ENCODE measurements at regions not wholly inside any gene's neighbourhood (a gene's known extent, or its start where the extent isn't known, plus 50 kb on each side); places are given as distances from the start of the nearest gene placed in this dataset.

DNA sequence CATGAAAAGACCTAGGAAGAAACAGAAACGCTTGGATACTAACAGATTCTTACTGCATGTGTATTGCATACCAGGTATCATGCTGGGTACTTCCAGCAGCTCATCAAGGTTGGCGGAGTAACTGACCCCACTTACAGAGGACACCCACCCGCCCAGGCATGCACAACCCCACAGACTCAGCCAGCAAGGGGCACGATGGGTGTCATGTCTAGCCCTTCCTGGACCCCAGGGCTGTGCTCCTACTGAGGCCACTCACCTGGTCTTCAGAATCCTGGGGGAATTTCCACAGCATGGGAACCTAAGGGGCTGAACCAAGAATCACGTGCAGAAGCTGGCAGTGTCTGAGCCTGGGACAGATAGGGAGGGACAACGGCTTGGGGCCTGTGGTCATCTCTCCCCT, 134.1 kb upstream of the ZNF32 start:
- peaks cover 24% of the 10 kb centered on the region for H3K4me1 Mint-ChIP-seq (ENCODE audit: low read depth)
- H3K36me3 Mint-ChIP-seq (ENCODE audit: insufficient read depth) = no peaks in the 10 kb centered on the region
- no peaks in the 10 kb centered on the region for H3K9me3 Mint-ChIP-seq
- ATAC-seq (no peak), DNase-seq (no peak)
- H3K27me3 Mint-ChIP-seq (ENCODE audit: low read depth) = no peaks in the 10 kb centered on the region
- H3K4me3 Mint-ChIP-seq = no peak overlapping the region

- H3K36me3 Mint-ChIP-seq (ENCODE audit: insufficient read depth) = no peaks in the 10 kb centered on the region
- ATAC-seq = peak; percentile 91 to 93
- no peak for DNase-seq
- H3K9me3 Mint-ChIP-seq = no peaks in the 10 kb centered on the region
- H3K27me3 Mint-ChIP-seq (ENCODE audit: low read depth) = no peaks in the 10 kb centered on the region
- H3K4me3 Mint-ChIP-seq = no peak overlapping the region
- H3K4me1 Mint-ChIP-seq (ENCODE audit: low read depth) = peaks cover 24% of the 10 kb centered on the region
Observed at GRCh38 chr10:43781480-43782361, 133.0 kb upstream of the ZNF32 start.

DNA sequence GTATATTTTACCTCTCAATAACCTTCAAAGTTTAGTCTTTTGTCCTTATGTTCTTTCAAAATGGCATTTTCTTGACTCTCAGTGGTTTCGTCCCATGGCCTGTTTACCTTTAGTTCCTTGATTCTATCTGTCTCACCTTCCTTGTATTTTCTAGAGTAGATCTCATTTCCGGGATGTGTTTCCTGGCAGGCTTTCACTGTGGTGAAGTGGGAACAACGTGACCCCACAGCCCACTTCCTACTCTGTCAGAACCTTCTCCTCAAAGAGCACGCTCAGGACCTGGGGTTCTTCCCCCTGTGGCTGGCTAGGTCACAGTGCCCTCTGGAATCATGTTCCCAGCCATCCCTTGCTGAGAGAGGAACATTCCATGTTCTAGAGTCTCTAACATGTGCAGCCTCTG, 129.9 kb upstream of the ZNF32 start:
- Mint-ChIP-seq H3K4me1 (ENCODE audit: low read depth) (peaks cover 24% of the 10 kb centered on the region), H3K9me3 (no peaks in the 10 kb centered on the region), H3K27me3 (ENCODE audit: low read depth) (peaks cover 8% of the 10 kb centered on the region), H3K4me3 (no peak overlapping the region), H3K36me3 (ENCODE audit: insufficient read depth) (no peaks in the 10 kb centered on the region)
- DNase-seq = no peak
- ATAC-seq = no peak

- Mint-ChIP-seq H3K36me3 (ENCODE audit: insufficient read depth) (no peaks in the 10 kb centered on the region), H3K4me3 (no peak overlapping the region), H3K27me3 (ENCODE audit: low read depth) (peaks cover 10% of the 10 kb centered on the region), H3K4me1 (ENCODE audit: low read depth) (peaks cover 10% of the 10 kb centered on the region), H3K9me3 (peaks cover 7% of the 10 kb centered on the region)
- ATAC-seq (no peak), DNase-seq (no peak)
Observed at GRCh38 chr10:43775384-43775783, 126.7 kb upstream of the ZNF32 start.

GRCh38 chr10:43774234-43774769, 125.6 kb upstream of the ZNF32 start:
- Mint-ChIP-seq H3K9me3 (peaks cover 7% of the 10 kb centered on the region), H3K4me3 (no peak overlapping the region), H3K27me3 (ENCODE audit: low read depth) (peaks cover 10% of the 10 kb centered on the region), H3K36me3 (ENCODE audit: insufficient read depth) (no peaks in the 10 kb centered on the region), H3K4me1 (ENCODE audit: low read depth) (peaks cover 10% of the 10 kb centered on the region)
- DNase-seq (no peak), ATAC-seq (no peak)

- Mint-ChIP-seq H3K27me3 (ENCODE audit: low read depth) (peaks cover 10% of the 10 kb centered on the region), H3K4me3 (no peak overlapping the region), H3K9me3 (peaks cover 8% of the 10 kb centered on the region), H3K36me3 (ENCODE audit: insufficient read depth) (no peaks in the 10 kb centered on the region), H3K4me1 (ENCODE audit: low read depth) (peaks cover 5% of the 10 kb centered on the region)
- no peak for DNase-seq
- ATAC-seq = no peak
Observed at GRCh38 chr10:43773736-43774135, 125.1 kb upstream of the ZNF32 start.

DNA sequence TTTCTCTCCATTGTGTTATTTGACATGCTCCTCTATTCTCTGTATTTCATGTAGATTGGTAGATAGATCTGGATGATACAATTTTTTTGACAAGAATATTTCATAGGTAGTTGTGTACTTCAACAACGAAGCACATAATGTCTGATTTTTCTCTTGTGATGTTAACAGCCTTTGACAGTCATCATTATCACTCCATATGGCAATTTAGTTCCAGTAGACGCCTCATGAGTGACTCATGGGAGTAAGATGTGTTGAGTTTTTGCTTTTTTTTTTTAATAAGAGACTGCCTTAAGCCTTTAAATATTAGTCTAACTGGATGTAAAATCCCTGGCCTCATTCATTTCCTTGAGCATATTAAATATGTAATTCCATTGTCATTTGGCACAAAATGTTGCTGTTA, 123.5 kb upstream of the ZNF32 start:
- H3K4me1 Mint-ChIP-seq (ENCODE audit: low read depth) = no peaks in the 10 kb centered on the region
- DNase-seq = no peak
- peaks cover 10% of the 10 kb centered on the region for H3K27me3 Mint-ChIP-seq (ENCODE audit: low read depth)
- H3K36me3 Mint-ChIP-seq (ENCODE audit: insufficient read depth) = no peaks in the 10 kb centered on the region
- H3K4me3 Mint-ChIP-seq = no peak overlapping the region
- no peak for ATAC-seq
- peaks cover 17% of the 10 kb centered on the region for H3K9me3 Mint-ChIP-seq

DNA sequence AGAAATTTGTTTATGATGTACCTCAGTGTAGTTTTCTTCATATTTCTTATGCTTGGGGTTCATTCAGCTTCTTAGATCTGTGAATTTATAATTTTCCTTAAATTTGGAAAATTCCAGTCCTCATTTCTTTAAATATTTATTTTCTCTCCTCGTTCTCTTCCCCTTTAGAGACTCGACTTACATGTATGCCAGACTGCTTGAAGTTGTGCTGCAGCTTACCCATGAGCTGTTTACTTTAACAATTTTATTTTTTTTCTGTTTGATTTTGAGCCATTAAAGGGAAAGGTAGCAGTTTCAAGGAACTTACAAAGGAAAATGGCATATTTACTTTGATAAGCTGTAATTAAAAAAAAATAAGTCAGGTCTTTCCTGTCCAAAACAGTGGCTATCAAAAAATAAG, 123.0 kb upstream of the ZNF32 start:
- no peaks in the 10 kb centered on the region for H3K4me1 Mint-ChIP-seq (ENCODE audit: low read depth)
- DNase-seq (no peak), ATAC-seq (no peak)
- no peak overlapping the region for H3K4me3 Mint-ChIP-seq
- H3K9me3 Mint-ChIP-seq = peaks cover 22% of the 10 kb centered on the region
- H3K27me3 Mint-ChIP-seq (ENCODE audit: low read depth) = peaks cover 10% of the 10 kb centered on the region
- H3K36me3 Mint-ChIP-seq (ENCODE audit: insufficient read depth) = no peaks in the 10 kb centered on the region

GRCh38 chr10:43765516-43765915, 116.8 kb upstream of the ZNF32 start:
- ATAC-seq = no peak
- Mint-ChIP-seq H3K4me3 (no peak overlapping the region), H3K9me3 (peaks cover 15% of the 10 kb centered on the region), H3K36me3 (ENCODE audit: insufficient read depth) (no peaks in the 10 kb centered on the region), H3K4me1 (ENCODE audit: low read depth) (no peaks in the 10 kb centered on the region), H3K27me3 (ENCODE audit: low read depth) (no peaks in the 10 kb centered on the region)
- no peak for DNase-seq

- ATAC-seq (no peak), DNase-seq (no peak)
- Mint-ChIP-seq H3K4me3 (no peak overlapping the region), H3K36me3 (ENCODE audit: insufficient read depth) (no peaks in the 10 kb centered on the region), H3K4me1 (ENCODE audit: low read depth) (no peaks in the 10 kb centered on the region), H3K27me3 (ENCODE audit: low read depth) (no peaks in the 10 kb centered on the region), H3K9me3 (peaks cover 15% of the 10 kb centered on the region)
Observed at GRCh38 chr10:43763846-43764245, 115.2 kb upstream of the ZNF32 start.

- no peak overlapping the region for H3K4me3 Mint-ChIP-seq
- no peak for ATAC-seq
- H3K36me3 Mint-ChIP-seq (ENCODE audit: insufficient read depth) = no peaks in the 10 kb centered on the region
- no peak for DNase-seq
- no peaks in the 10 kb centered on the region for H3K27me3 Mint-ChIP-seq (ENCODE audit: low read depth)
- H3K9me3 Mint-ChIP-seq = no peaks in the 10 kb centered on the region
- no peaks in the 10 kb centered on the region for H3K4me1 Mint-ChIP-seq (ENCODE audit: low read depth)
Observed at GRCh38 chr10:43760514-43760913, 111.8 kb upstream of the ZNF32 start.

DNA sequence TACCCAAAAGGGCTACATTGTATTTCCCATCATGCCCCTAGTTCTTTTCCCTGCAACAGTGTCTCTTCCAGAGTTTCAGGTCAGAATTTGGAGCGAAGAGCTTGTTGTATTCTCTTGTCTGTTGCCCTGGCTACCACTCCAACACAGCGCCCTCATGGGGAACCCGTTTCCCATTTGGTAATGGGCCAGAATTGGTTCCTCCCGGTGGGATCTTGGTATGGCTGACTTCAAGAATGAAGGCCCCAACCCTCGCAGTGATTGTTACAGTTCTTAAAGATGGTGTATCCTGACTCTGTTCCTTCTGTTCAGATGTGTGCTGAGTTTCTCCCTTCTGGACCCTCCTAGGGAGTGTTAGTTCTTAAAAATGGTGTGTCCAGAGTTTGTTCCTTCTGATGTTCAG, 110.5 kb upstream of the ZNF32 start:
- H3K9me3 Mint-ChIP-seq = no peaks in the 10 kb centered on the region
- H3K4me3 Mint-ChIP-seq = no peak overlapping the region
- H3K27me3 Mint-ChIP-seq (ENCODE audit: low read depth) = no peaks in the 10 kb centered on the region
- DNase-seq (no peak), ATAC-seq (no peak)
- H3K36me3 Mint-ChIP-seq (ENCODE audit: insufficient read depth) = no peaks in the 10 kb centered on the region
- no peaks in the 10 kb centered on the region for H3K4me1 Mint-ChIP-seq (ENCODE audit: low read depth)

GRCh38 chr10:43756341-43756740, 107.7 kb upstream of the ZNF32 start:
- no peak for ATAC-seq
- Mint-ChIP-seq H3K36me3 (ENCODE audit: insufficient read depth) (no peaks in the 10 kb centered on the region), H3K4me1 (ENCODE audit: low read depth) (no peaks in the 10 kb centered on the region), H3K27me3 (ENCODE audit: low read depth) (no peaks in the 10 kb centered on the region), H3K9me3 (no peaks in the 10 kb centered on the region), H3K4me3 (no peak overlapping the region)
- no peak for DNase-seq

DNA sequence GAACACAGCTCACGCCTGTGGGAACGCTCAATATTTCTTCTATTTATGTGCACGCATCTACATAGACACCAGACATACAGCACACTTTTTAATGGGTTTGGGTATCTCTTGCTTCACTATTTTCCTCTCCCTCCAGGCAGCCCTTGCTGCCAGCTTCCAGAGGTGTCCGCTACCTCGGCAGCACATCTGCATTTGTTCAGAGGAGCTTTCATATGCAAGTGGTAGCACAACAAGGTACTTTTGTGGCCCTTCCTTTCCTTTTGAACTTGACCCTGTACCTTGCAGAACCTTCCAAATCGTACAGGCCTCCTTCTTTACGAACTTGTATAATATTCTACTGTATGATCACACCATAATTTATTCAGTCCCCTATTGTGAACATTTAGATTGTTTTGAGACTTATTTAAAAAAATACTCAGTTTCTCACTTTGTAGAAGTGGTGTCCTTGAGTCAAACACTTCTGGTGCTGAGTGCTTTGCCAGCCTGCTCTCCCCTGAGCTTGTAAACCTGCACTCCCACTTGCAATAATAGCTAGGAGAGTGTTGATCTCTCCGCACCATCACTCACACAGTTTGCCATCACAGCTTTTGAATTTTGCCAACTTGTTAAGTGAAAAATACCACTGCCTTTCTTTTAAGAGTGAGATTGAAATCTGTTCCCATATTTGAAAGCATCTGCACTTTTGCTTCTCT, 106.0 kb upstream of the ZNF32 start:
- Mint-ChIP-seq H3K36me3 (ENCODE audit: insufficient read depth) (no peaks in the 10 kb centered on the region), H3K4me1 (ENCODE audit: low read depth) (no peaks in the 10 kb centered on the region), H3K27me3 (ENCODE audit: low read depth) (no peaks in the 10 kb centered on the region), H3K9me3 (no peaks in the 10 kb centered on the region), H3K4me3 (no peak overlapping the region)
- DNase-seq (no peak), ATAC-seq (no peak)
